ENCODE measurements at regions not wholly inside any gene's neighbourhood (a gene's known extent, or its start where the extent isn't known, plus 50 kb on each side); places are given as distances from the start of the nearest gene placed in this dataset.

DNA sequence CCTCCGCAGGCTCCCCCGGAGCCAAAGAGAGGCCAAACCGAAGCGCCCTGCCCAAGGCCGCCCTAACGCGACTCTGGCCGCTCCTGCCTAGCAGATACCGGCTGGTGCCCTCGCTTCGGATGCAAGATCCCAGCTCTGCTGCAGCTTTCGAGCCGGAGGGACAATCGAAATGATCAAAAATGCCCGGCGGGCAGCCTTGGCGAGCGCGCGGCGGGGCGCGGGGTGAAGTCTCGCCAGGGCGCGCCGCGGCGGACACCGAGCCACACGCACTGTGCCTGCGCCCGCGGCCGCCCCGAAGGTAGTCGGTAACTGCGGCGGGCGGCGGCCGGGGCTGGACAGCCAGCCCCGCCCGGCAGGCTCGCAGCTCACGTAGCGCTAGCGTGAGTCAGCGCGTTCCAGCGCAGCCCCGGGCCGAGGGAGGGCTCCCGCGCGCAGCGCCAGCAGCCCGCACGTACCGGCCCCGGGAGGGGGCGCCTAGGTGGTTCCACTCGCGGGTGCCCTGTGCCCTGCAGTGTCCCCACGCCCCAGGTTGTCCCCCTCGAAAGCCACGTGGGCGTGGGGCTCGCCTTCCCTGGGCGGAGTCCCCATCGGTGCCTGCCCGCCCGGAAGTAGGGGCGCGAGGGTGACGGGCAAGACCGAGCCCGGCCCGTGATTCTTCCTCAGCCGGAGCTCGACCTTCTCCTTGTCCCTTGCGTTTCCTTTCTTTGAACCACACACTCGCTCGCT is 109.2 kb upstream of the EGLN3 start (continued):
- TF ChIP-seq ZNF709 (CRISPR knock-in tag; IDR thresholded peaks at IDR 0.05) (peak; percentile 85; the same call in 1 of the 2 replicates), HOXA3 (CRISPR knock-in tag; IDR thresholded peaks at IDR 0.05) (peak; percentile 73), ELF4 (CRISPR knock-in tag; IDR thresholded peaks at IDR 0.05; ENCODE audit: borderline replicate concordance) (no peak; the same call in 1 of the 2 replicates), ISX (CRISPR knock-in tag; conservative IDR thresholded peaks at IDR 0.05) (no peak), ZNF317 (CRISPR knock-in tag; IDR thresholded peaks at IDR 0.05) (peak; percentile 70; the same call in 1 of the 2 replicates), ZSCAN31 (CRISPR knock-in tag; IDR thresholded peaks at IDR 0.05; ENCODE audit: low read depth) (peak; percentile 86; the same call in 1 of the 2 replicates), KLF12 (CRISPR knock-in tag; IDR thresholded peaks at IDR 0.05; ENCODE audit: borderline replicate concordance) (no peak; the same call in 1 of the 2 replicates), ASH2L (IDR thresholded peaks at IDR 0.05; ENCODE audit: insufficient read length, low read depth, low read length) (peak; percentile 72), ZNF556 (CRISPR knock-in tag; IDR thresholded peaks at IDR 0.05; ENCODE audit: borderline replicate concordance) (peak; percentile 72; the same call in 1 of the 2 replicates), ZNF430 (CRISPR knock-in tag; IDR thresholded peaks at IDR 0.05) (no peak; the same call in 1 of the 2 replicates), ZNF251 (CRISPR knock-in tag; IDR thresholded peaks at IDR 0.05) (no peak), GABPB1 (CRISPR knock-in tag; IDR thresholded peaks at IDR 0.05) (peak; percentile 57; the same call in 1 of the 2 replicates), ATM (IDR thresholded peaks at IDR 0.05; ENCODE audit: borderline replicate concordance) (no peak), ZNF782 (CRISPR knock-in tag; IDR thresholded peaks at IDR 0.05; ENCODE audit: borderline replicate concordance) (no peak; the same call in 1 of the 2 replicates), HDAC1 (CRISPR knock-in tag; IDR thresholded peaks at IDR 0.05) (peak; percentile 53; the same call in 1 of the 2 replicates), ZNF235 (CRISPR knock-in tag; IDR thresholded peaks at IDR 0.05; ENCODE audit: borderline replicate concordance) (0 out of 2 replicates have a peak, but pooled peaks have one; percentile 63), SRSF4 (IDR thresholded peaks at IDR 0.05; ENCODE audit: low read depth, low read length, poor library complexity, severe bottlenecking) (no peak), MAFG (CRISPR knock-in tag; IDR thresholded peaks at IDR 0.05) (peak; percentile 94), U2AF1 (optimal IDR thresholded peaks at IDR 0.05; ENCODE audit: low read depth, low read length) (peak; percentile 28), CCAR2 (optimal IDR thresholded peaks at IDR 0.05; ENCODE audit: low read depth, low read length) (no peak), PAX8 (CRISPR knock-in tag; IDR thresholded peaks at IDR 0.05; ENCODE audit: borderline replicate concordance) (0 out of 2 replicates have a peak, but pooled peaks have one; percentile 44), ZNF550 (CRISPR knock-in tag; IDR thresholded peaks at IDR 0.05; ENCODE audit: borderline replicate concordance) (0 out of 2 replicates have a peak, but pooled peaks have one; percentile 42), ARHGAP35 (CRISPR knock-in tag; IDR thresholded peaks at IDR 0.05; ENCODE audit: borderline replicate concordance) (peak; percentile 24), ZFY (CRISPR knock-in tag; IDR thresholded peaks at IDR 0.05) (peak; percentile 59)
- TF ChIP-seq, protein P1, sequence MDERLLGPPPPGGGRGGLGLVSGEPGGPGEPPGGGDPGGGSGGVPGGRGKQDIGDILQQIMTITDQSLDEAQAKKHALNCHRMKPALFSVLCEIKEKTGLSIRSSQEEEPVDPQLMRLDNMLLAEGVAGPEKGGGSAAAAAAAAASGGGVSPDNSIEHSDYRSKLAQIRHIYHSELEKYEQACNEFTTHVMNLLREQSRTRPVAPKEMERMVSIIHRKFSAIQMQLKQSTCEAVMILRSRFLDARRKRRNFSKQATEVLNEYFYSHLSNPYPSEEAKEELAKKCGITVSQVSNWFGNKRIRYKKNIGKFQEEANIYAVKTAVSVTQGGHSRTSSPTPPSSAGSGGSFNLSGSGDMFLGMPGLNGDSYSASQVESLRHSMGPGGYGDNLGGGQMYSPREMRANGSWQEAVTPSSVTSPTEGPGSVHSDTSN (CRISPR knock-in tag; IDR thresholded peaks at IDR 0.05), result no peak
- TF ChIP-seq, protein P2, sequence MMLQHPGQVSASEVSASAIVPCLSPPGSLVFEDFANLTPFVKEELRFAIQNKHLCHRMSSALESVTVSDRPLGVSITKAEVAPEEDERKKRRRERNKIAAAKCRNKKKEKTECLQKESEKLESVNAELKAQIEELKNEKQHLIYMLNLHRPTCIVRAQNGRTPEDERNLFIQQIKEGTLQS (CRISPR knock-in tag; IDR thresholded peaks at IDR 0.05), result peak; percentile 65; the same call in 1 of the 2 replicates
- TF ChIP-seq, protein P3, sequence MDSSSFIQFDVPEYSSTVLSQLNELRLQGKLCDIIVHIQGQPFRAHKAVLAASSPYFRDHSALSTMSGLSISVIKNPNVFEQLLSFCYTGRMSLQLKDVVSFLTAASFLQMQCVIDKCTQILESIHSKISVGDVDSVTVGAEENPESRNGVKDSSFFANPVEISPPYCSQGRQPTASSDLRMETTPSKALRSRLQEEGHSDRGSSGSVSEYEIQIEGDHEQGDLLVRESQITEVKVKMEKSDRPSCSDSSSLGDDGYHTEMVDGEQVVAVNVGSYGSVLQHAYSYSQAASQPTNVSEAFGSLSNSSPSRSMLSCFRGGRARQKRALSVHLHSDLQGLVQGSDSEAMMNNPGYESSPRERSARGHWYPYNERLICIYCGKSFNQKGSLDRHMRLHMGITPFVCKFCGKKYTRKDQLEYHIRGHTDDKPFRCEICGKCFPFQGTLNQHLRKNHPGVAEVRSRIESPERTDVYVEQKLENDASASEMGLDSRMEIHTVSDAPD (CRISPR knock-in tag; IDR thresholded peaks at IDR 0.05), result no peak
- TF ChIP-seq, protein P4, sequence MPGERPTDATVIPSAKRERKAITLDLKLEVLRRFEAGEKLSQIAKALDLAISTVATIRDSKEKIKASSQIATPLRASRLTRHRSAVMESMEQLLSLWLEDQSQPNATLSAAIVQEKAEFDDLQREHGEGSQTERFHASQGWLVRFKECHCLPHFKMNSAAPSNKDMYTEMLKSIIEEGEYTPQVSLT (CRISPR knock-in tag; IDR thresholded peaks at IDR 0.05; ENCODE audit: borderline replicate concordance, low read depth), result no peak

Data from HepG2 (cell line).